ENCODE measurements at regions not wholly inside any gene's neighbourhood (a gene's known extent, or its start where the extent isn't known, plus 50 kb on each side); places are given as distances from the start of the nearest gene placed in this dataset.
"Not testable (repeated sequence)": the region's sequence is repeated elsewhere in the genome, so short reads cannot be mapped to it uniquely, and the experiment has no call there.

- H3K4me3 ChIP-seq (ENCODE audit: low read depth, low read length) = no peak overlapping the region
- TF ChIP-seq MYC (IDR thresholded peaks at IDR 0.05; ENCODE audit: low read depth, low read length) (no peak), POLR2A (IDR thresholded peaks at IDR 0.05; ENCODE audit: extremely low read depth, insufficient read length) (no peak), MAX (IDR thresholded peaks at IDR 0.05; ENCODE audit: low read depth, low read length) (no peak), CTCF (IDR thresholded peaks at IDR 0.05; ENCODE audit: low read depth, low read length) (no peak)
- DNase-seq (ENCODE audit: low read depth) = no peak
Measured at GRCh38 chr6:167709196-167709595, 117.5 kb upstream of the AFDN start.

GRCh38 chr6:167709776-167710336, 116.9 kb upstream of the AFDN start:
- not testable (repeated sequence) for DNase-seq (ENCODE audit: low read depth); H3K4me3 ChIP-seq (ENCODE audit: low read depth, low read length)

GRCh38 chr6:167710363-167710920, 116.3 kb upstream of the AFDN start:
- no peak overlapping the region for H3K4me3 ChIP-seq (ENCODE audit: low read depth, low read length)
- DNase-seq (ENCODE audit: low read depth) = no peak
- TF ChIP-seq MYC (IDR thresholded peaks at IDR 0.05; ENCODE audit: low read depth, low read length) = no peak
- no peak for TF ChIP-seq POLR2A (IDR thresholded peaks at IDR 0.05; ENCODE audit: extremely low read depth, insufficient read length)
- TF ChIP-seq MAX (IDR thresholded peaks at IDR 0.05; ENCODE audit: low read depth, low read length) = no peak
- no peak for TF ChIP-seq CTCF (IDR thresholded peaks at IDR 0.05; ENCODE audit: low read depth, low read length)

GRCh38 chr6:167711211-167711610, 115.5 kb upstream of the AFDN start:
- no peak for DNase-seq (ENCODE audit: low read depth)
- no peak overlapping the region for H3K4me3 ChIP-seq (ENCODE audit: low read depth, low read length)
- TF ChIP-seq MAX (IDR thresholded peaks at IDR 0.05; ENCODE audit: low read depth, low read length) (no peak), CTCF (IDR thresholded peaks at IDR 0.05; ENCODE audit: low read depth, low read length) (no peak), MYC (IDR thresholded peaks at IDR 0.05; ENCODE audit: low read depth, low read length) (no peak), POLR2A (IDR thresholded peaks at IDR 0.05; ENCODE audit: extremely low read depth, insufficient read length) (no peak)

GRCh38 chr6:167711768-167712730, 114.7 kb upstream of the AFDN start:
- TF ChIP-seq MAX (IDR thresholded peaks at IDR 0.05; ENCODE audit: low read depth, low read length) (no peak), POLR2A (IDR thresholded peaks at IDR 0.05; ENCODE audit: extremely low read depth, insufficient read length) (no peak), MYC (IDR thresholded peaks at IDR 0.05; ENCODE audit: low read depth, low read length) (no peak), CTCF (IDR thresholded peaks at IDR 0.05; ENCODE audit: low read depth, low read length) (no peak)
- H3K4me3 ChIP-seq (ENCODE audit: low read depth, low read length) = no peak overlapping the region
- DNase-seq (ENCODE audit: low read depth) = no peak
